ENCODE measurements at regions not wholly inside any gene's neighbourhood (a gene's known extent, or its start where the extent isn't known, plus 50 kb on each side); places are given as distances from the start of the nearest gene placed in this dataset.

DNA sequence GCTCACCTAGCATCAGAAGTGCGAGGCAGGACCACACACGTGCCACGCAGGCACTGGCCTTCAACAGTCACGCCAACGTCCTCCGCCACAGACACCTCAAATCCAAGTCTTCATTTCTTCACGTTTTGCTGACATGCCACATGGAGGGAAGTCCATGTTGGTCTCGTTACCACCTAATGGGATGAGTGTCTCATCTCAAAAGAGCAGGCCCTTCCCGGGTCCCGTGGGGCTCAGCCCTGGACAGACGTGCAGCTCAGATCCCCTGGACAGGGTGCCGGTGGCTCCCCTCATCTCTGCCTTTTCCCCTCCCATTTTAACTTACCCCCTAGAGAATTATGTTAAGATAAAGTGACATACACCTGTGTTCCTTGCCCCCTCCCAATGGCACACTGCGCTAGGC lies 76.8 kb downstream of the MRPL36 start:
- TF ChIP-seq EP300 (IDR thresholded peaks at IDR 0.05) (no peak), POLR2AphosphoS5 (IDR thresholded peaks at IDR 0.05) (no peak), POLR2A (IDR thresholded peaks at IDR 0.05) (no peak)
- TF ChIP-seq, protein P1, sequence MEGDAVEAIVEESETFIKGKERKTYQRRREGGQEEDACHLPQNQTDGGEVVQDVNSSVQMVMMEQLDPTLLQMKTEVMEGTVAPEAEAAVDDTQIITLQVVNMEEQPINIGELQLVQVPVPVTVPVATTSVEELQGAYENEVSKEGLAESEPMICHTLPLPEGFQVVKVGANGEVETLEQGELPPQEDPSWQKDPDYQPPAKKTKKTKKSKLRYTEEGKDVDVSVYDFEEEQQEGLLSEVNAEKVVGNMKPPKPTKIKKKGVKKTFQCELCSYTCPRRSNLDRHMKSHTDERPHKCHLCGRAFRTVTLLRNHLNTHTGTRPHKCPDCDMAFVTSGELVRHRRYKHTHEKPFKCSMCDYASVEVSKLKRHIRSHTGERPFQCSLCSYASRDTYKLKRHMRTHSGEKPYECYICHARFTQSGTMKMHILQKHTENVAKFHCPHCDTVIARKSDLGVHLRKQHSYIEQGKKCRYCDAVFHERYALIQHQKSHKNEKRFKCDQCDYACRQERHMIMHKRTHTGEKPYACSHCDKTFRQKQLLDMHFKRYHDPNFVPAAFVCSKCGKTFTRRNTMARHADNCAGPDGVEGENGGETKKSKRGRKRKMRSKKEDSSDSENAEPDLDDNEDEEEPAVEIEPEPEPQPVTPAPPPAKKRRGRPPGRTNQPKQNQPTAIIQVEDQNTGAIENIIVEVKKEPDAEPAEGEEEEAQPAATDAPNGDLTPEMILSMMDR (IDR thresholded peaks at IDR 0.05) = no peak
